ENCODE measurements at regions not wholly inside any gene's neighbourhood (a gene's known extent, or its start where the extent isn't known, plus 50 kb on each side); places are given as distances from the start of the nearest gene placed in this dataset.

DNA sequence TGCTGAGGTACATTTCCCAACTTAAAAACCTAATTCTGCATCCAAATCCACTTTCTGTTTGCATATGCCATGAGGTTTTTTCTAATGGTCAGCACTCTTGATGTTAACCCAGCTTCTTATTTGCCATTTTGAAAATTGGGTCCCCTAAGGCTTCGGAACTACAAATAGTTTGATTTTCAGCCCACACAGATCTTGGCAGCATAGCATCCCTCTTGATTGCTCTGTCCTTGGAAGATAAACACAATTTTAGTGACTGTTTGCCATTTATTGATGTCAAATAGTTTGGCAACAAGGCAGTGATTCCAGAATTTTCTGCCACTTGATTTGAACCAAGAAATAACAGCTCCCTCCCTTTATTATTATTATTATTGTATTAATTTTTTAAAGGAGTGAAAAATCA lies 696.9 kb downstream of the RAB28 start:
- H3K9ac ChIP-seq (ENCODE audit: low read length), result no peak overlapping the region
- DNase-seq (no peak), ATAC-seq (no peak)
- no peak for TF ChIP-seq EZH2phosphoT487 (IDR thresholded peaks at IDR 0.05; ENCODE audit: borderline replicate concordance, low read length)
- TF ChIP-seq EZH2 (IDR thresholded peaks at IDR 0.05; ENCODE audit: low read length, unreplicated experiment), result no peak
- no peak for TF ChIP-seq CTCF (conservative IDR thresholded peaks at IDR 0.05; ENCODE audit: low read depth, low read length)
- H3K79me2 ChIP-seq (ENCODE audit: low read length), result no peaks in the 10 kb centered on the region
- no peaks in the 10 kb centered on the region for H3F3A ChIP-seq (ENCODE audit: low read length, unreplicated experiment)
- CTCF ChIA-PET, result no interaction called here
- no peaks in the 10 kb centered on the region for H3K9me3 ChIP-seq (ENCODE audit: low read length)
- H3K4me1 ChIP-seq (ENCODE audit: insufficient read depth, low read length), result no peaks in the 10 kb centered on the region
- no peaks in the 10 kb centered on the region for H4K20me1 ChIP-seq (ENCODE audit: low read length)
- H3K36me3 ChIP-seq (ENCODE audit: low read depth, low read length), result no peaks in the 10 kb centered on the region
- no peaks in the 10 kb centered on the region for H3K9me2 ChIP-seq (replicated peaks; ENCODE audit: low read length)
- H3K27me3 ChIP-seq (ENCODE audit: low read length), result no peaks in the 10 kb centered on the region
- intact Hi-C loops (cut with micrococcal nuclease), result no loop called here
- H3K27ac ChIP-seq (ENCODE audit: low read length), result no peak overlapping the region
- H3K4me2 ChIP-seq (ENCODE audit: low read length), result no peak overlapping the region
- POLR2A ChIA-PET (ENCODE audit: unreplicated experiment), result no interaction called here
- H3K4me3 ChIP-seq (ENCODE audit: low read length), result no peak overlapping the region
- no TSS peak for BruUV-seq (replicated peaks)
- no peak overlapping the region for H2AFZ ChIP-seq (ENCODE audit: low read length)

- no peak overlapping the region for H3K4me3 ChIP-seq (ENCODE audit: low read length)
- no peaks in the 10 kb centered on the region for H3F3A ChIP-seq (ENCODE audit: low read length, unreplicated experiment)
- BruUV-seq (replicated peaks), result no TSS peak
- no peak for ATAC-seq
- H3K79me2 ChIP-seq (ENCODE audit: low read length), result no peaks in the 10 kb centered on the region
- ChIA-PET CTCF (no interaction called here), POLR2A (ENCODE audit: unreplicated experiment) (no interaction called here)
- H4K20me1 ChIP-seq (ENCODE audit: low read length), result no peaks in the 10 kb centered on the region
- TF ChIP-seq CTCF (conservative IDR thresholded peaks at IDR 0.05; ENCODE audit: low read depth, low read length) (no peak), EZH2 (IDR thresholded peaks at IDR 0.05; ENCODE audit: low read length, unreplicated experiment) (no peak), EZH2phosphoT487 (IDR thresholded peaks at IDR 0.05; ENCODE audit: borderline replicate concordance, low read length) (no peak)
- H3K4me2 ChIP-seq (ENCODE audit: low read length), result no peak overlapping the region
- no peak for DNase-seq
- intact Hi-C loops (cut with micrococcal nuclease), result no loop called here
- H3K27ac ChIP-seq (ENCODE audit: low read length), result no peak overlapping the region
- H3K9me3 ChIP-seq (ENCODE audit: low read length), result no peaks in the 10 kb centered on the region
- no peaks in the 10 kb centered on the region for H3K27me3 ChIP-seq (ENCODE audit: low read length)
- H3K4me1 ChIP-seq (ENCODE audit: insufficient read depth, low read length), result no peaks in the 10 kb centered on the region
- no peaks in the 10 kb centered on the region for H3K9me2 ChIP-seq (replicated peaks; ENCODE audit: low read length)
- H3K9ac ChIP-seq (ENCODE audit: low read length), result no peak overlapping the region
- H2AFZ ChIP-seq (ENCODE audit: low read length), result no peak overlapping the region
- no peaks in the 10 kb centered on the region for H3K36me3 ChIP-seq (ENCODE audit: low read depth, low read length)
These were observed 705.4 kb downstream of the RAB28 start for GRCh38 chr4:12778706-12779105.

- H3K9me2 ChIP-seq (replicated peaks; ENCODE audit: low read length), result no peaks in the 10 kb centered on the region
- TF ChIP-seq CTCF (conservative IDR thresholded peaks at IDR 0.05; ENCODE audit: low read depth, low read length) (no peak), EZH2phosphoT487 (IDR thresholded peaks at IDR 0.05; ENCODE audit: borderline replicate concordance, low read length) (no peak), EZH2 (IDR thresholded peaks at IDR 0.05; ENCODE audit: low read length, unreplicated experiment) (no peak)
- intact Hi-C loops (cut with micrococcal nuclease), result no loop called here
- no peak overlapping the region for H2AFZ ChIP-seq (ENCODE audit: low read length)
- ATAC-seq (no peak), DNase-seq (no peak)
- no peaks in the 10 kb centered on the region for H3K4me1 ChIP-seq (ENCODE audit: insufficient read depth, low read length)
- no peaks in the 10 kb centered on the region for H3K79me2 ChIP-seq (ENCODE audit: low read length)
- no peaks in the 10 kb centered on the region for H3K27me3 ChIP-seq (ENCODE audit: low read length)
- H3K9ac ChIP-seq (ENCODE audit: low read length), result no peak overlapping the region
- H4K20me1 ChIP-seq (ENCODE audit: low read length), result no peaks in the 10 kb centered on the region
- H3K4me2 ChIP-seq (ENCODE audit: low read length), result no peak overlapping the region
- H3F3A ChIP-seq (ENCODE audit: low read length, unreplicated experiment), result no peaks in the 10 kb centered on the region
- no TSS peak for BruUV-seq (replicated peaks)
- H3K9me3 ChIP-seq (ENCODE audit: low read length), result no peaks in the 10 kb centered on the region
- no peak overlapping the region for H3K4me3 ChIP-seq (ENCODE audit: low read length)
- ChIA-PET POLR2A (ENCODE audit: unreplicated experiment) (no interaction called here), CTCF (no interaction called here)
- no peaks in the 10 kb centered on the region for H3K36me3 ChIP-seq (ENCODE audit: low read depth, low read length)
- no peak overlapping the region for H3K27ac ChIP-seq (ENCODE audit: low read length)
These were observed 705.9 kb downstream of the RAB28 start for GRCh38 chr4:12778191-12778590.

All from PC-3 (cell line).